GM21528 (cell line): ENCODE measurements at regions not wholly inside any gene's neighbourhood (a gene's known extent, or its start where the extent isn't known, plus 50 kb on each side); places are given as distances from the start of the nearest gene placed in this dataset.

Experiments
- ATAC-seq: cut with Tn5 transposase; IDR thresholded peaks from one replicate; pipeline ENCODE4 v1.9.1; 2021; ENCODE audit warnings: mild to moderate bottlenecking, moderate library complexity; ENCODE audit not compliant: unreplicated experiment, low FRiP score

DNA sequence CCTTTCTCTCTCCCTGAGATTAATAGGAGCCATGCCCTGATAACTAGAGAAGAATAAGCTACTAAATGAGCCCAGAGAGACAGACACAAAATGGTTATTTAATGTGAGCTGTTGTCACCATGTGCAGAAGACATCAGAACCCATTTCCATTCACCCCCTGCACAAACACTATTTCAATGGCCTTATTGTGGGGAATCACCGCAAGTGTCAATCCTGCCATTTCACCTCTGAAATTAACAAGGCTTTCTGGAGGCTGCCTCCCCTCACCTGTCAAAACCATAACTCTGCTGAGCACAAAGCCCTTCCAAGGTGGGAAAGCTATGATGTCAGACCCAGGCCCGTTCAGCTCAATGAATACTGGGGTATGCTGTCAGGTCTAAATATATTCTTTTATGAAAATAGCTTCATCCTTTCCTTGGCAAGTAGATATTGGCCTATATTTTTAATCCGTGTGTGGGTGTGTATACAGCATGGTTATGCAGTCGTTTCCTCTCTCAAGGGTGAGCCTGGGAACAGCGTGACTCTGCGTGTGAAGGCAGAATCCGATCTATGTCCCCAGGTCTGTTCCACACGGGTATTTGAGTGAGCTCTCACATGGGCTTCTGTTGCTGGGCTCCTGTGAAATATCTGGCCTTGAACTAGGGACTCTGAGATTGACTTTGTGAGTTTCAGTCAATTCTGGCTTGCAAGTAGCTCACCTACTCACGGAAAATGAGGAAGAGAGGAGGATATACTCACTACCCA lies 266.3 kb downstream of the FBXW7 start:
- no peak for ATAC-seq

DNA sequence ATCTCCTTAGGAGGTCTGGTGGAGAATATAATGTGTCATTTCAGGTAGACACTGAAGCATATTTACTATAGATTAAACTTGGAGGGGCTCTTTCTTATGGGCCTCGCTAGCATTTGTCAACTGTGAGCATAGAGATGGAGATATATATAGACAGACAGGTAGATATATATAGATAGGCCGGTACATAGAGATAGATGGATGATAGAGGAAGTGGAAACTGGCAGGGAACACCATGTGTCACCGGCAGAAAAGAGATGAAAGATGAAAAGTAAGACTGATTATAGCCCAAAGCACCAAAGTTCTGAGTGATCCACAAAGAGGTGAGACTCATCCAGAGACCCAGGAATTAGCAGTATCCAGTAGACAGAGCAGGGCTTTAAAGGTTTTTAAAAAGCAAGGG lies 268.1 kb downstream of the FBXW7 start:
- ATAC-seq: no peak

DNA sequence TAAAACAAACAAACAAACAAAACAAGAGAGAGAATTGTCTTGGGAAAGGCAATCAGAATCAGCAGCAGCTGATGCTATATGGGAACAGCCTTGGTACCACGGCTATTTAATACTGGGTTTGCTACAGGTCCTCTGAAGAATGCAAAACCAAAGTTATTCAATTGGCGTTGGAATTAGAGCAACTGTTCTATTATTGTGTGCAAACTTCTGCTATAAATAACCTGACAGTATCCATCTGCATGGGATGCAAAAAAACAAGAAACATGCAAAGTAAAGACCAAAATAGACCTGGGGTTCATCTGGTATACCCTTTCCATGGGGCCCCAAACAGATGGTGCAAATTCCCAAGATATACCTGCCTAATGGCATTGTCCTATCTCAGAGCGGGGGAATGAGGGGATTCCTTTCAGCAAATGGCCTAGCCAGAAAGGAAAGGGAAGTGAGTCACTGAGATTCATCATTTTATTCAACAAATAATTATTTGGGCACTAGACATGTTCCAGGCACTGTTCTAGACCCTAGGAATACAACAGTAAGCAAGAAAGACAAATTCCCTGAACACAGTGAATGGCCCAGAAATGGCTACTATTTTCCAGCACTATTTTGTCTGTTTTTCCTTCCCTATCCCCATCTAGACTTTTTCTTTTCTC lies 268.9 kb downstream of the FBXW7 start:
- no peak for ATAC-seq

DNA sequence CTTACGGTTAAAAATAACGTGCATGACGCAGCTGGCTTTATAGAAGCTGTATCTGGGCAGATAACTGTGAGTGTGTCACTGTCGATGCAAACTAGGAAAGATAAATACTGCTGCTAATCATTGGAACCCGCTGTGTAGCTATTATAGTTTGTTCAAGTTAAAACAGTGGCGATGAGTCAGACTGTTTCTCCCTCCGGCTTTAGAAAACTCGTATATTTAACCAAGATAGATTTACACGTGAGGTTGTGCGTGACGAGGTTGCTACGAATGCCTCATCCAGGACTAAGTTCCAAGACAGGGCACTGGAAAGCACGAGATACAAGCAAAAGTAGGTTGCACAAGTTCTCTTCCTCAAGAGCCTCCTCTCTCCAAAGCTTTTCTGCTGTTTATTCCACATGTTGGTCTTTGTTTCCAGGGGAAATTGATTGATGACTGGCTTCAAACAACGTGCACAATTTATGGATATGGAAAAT lies 270.7 kb downstream of the FBXW7 start:
- no peak for ATAC-seq

DNA sequence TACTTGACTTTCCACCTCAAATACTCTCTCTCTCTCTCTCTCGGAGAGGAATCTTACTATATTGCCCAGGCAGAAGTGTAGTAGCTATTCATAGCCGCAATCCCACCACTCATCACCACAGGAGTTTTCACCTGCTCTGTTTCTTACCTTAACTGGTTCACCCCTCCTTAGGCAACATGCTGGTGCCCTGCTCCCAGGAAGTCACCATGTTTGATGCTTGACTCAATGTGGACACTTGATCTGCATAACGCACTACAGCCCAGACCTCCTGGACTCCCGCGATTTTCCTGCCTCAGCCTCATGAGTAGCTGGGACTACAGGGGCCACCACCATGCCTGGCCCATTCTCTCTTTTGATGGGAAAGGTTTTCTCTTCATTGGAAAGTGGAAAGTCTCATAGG lies 271.8 kb downstream of the FBXW7 start:
- no peak for ATAC-seq

DNA sequence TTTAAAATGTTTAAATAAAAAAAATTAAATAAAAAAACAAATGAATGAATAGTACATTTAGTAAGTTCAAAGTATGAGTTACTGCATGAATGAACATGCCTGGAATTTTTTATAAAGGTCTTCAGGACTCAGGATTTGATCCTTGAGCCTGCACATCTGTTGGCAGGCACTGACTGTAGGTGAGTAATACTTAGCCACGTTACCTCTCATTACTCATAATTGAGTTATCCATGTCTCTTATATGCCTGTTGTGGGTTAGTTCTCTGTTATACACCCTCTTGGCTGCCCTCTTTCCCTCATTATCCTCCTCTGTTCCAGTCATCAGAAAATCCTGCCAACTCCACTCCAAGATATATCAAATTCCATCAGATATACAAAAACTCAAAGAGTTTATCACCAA lies 276.0 kb downstream of the FBXW7 start:
- no peak for ATAC-seq

DNA sequence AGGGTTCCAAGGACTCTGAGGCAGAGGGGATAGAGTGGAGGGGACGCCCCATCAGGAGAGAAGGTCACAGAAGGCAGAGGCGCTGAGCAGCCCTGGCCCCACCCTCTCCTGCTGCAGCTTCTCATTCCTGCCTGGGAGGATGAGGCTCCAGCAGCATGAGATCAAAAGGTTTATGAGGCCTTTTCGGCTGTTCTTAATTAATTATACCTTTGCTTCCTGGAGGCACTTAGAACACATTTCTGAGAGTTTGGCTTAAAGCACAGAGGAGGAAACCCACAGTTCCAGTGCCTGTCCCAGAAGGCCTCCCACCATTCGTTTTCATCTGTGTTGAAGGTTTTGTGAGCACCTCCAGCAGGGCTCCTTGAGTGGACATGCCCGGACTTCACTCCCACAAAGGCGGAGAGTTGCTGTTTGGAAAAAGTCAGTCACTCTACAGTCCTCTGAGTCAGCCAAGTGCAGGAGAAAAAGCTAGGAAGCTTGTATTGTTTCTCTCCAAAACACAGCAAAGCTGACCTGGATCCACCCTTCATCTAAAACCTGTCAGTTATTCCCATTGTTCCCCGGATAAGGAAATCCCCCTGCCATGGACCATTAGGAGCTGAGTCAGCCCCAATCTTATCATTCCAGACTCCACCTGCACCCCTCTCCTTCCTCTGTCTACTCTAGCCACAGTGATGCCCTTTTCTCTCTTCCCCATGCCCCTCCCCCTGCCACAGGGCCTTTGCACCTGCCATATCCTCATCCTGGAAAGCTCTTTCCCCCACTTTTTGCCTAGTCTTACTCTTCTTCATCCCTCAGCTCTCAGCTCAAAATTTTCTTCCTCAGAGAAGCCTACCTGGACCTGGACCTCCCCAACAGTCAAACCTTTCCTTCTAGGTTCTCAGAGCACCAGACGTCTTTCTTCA lies 276.8 kb downstream of the FBXW7 start:
- ATAC-seq: no peak

DNA sequence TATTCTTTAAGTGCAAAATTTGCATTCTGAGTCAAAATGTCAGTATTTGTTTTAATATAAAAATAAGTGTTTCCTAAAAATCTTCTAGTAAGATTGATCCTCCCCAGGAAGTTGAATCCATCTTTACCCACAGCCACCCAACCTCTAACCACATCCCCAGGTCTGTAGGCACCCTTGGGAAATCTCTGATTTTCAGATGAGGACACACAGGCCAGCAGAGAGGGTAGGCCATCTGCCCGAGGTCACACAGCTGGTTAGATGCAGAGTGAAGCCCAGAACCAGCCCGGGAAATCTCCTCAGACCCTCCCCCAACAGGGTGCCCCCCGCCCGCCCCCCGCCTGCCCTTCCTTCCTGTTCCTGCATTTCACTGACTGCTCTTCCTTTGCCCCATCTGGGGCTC lies 277.5 kb downstream of the FBXW7 start:
- no peak for ATAC-seq

DNA sequence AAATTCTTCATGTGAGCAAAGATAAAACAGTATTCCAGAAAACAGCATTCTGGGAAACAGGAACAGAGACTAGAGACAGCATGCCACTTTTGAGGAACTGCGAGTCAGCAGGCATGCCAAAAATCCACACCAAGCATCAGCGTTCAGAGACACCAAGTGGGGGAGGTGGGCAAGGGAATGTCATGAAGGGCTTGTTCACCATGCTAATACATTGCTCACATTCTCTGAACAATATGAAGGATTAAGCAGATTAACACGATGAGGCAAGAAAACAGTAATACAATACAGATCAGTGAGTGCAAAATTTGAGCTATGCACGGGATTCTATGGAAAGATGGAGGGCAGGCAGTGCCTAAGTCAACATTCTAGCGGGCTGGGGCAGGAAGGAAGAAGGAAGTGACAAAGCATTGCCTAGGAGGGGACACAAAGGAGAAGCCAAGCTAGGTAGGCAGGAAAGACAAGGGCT lies 278.3 kb downstream of the FBXW7 start:
- no peak for ATAC-seq

DNA sequence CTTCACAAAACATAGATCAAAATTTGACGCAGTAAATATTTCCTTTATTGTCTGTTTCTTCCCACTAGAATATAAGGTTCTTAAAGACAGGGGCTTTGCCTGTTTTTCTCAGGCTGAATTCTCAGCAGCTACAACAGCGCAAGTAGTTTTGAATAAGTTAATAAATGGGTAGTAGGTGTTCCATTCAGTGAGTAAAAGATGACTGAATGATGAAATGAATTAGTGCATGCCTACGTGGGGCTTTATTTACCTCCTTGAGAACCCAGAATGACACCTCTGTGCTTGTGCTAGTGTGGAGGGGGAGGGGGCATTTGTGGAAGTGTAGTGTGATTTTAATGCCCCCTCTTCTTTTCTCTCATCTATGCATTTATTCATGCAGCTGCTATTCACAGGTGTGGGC lies 278.9 kb downstream of the FBXW7 start:
- ATAC-seq: no peak

DNA sequence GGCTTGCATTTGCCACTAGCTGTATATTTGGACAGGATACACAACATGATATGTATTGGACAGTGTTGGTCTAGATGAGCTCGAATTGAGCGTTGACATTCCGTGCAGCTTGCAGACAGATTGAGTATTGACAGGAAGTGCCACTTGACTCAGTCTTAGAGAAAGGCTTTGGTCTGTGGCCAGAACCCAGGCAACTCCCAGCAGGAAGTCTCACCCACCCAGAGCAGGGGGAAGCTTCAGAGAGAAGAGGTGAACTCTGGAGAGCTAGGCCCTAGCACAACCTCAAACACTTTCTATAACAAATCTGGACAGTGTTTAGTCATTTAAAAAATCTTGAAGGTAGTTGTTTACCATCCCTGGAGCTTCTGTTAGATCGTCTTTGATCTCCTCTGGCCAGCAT lies 280.5 kb downstream of the FBXW7 start:
- ATAC-seq: peak; percentile 84

DNA sequence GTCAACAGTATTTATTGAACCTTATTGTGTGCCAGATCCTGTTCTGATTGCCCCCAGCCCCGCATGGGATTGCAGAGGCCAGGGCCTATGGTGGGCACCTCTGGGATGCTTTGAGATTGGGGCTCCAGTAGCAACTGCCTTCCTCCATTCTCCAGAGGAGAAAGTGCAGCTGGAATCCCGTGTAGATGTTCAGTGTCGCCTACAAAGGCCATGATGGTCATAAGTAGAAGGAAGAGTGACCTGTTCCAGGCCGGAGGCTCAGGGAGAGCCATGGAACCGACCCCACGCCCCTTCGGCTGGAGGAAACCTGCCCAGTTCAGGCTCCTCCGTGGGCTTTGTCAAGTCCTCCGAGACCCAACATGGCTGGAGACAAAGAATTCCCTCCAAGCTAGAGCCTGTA lies 287.5 kb downstream of the FBXW7 start:
- ATAC-seq: no peak

DNA sequence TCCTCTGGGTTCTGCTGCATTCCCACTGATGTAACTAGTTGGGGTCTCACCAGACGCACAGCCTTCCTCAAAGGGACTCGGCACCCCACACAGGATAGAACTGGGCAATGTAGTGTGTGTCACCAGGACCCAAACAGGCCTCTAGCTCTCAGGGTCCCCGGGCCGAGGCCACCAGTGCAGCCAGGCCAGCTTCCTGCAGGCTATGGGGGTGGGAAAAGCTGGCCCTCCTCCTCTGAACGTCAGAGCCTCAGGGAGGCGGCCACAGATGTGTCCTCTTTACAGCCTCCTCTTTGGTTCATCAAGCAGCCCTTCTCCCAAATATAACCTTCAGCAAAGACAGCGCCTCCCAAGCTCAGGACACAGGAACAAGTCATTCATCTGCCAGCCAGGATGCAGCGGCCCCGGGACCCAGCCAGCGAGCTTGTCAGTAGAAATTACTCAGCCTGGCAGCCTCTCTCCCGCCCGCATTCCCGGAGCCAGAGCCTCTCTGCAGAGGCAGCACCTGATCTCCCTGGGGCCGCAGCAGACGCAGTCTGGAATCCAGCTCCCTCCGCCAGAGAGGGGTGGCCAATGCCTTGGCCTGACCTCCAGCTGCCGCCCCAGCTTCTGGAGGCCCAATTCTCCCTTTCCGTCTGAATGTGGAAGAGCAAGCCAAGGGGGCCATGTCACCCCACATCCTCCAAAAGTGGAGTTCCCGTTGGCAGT lies 288.5 kb downstream of the FBXW7 start:
- no peak for ATAC-seq

DNA sequence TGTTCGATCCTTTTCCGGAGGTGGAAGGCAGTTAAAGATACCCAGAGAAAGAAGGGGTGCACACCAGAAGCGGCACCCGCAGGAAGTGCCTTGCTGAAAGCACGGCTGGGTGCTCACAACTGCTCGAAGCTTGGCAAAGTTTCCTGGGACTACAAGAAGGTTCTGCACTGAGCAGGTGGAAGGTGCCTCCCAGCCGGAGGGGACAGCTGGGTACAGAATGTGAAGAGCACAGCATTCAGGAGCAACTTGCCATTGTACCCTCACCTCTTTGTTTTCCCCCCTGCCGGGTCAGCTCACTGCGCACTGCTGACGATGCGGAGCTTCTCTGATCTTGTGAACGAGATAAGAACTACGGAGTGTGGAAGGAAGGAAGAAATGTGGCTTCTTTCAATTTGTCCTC lies 289.2 kb downstream of the FBXW7 start:
- ATAC-seq: no peak

DNA sequence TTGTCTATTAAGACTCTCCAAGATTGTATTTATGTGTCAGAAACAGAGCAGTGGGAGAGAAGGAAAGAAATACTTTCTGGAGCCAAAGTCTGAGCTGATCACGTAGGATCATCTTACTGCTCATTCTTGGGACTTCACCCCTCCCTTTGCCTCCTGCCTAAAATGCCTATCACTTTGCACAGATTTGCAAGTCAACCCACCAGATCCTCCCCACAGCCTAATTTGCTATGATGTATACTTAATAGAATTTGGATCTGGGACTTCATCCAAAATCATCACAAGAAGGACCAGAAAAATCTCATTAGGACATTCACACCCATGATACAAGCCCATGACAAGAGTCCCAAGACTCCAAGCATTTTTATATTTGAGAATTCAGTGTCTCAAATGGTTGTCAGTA lies 290.2 kb downstream of the FBXW7 start:
- no peak for ATAC-seq

DNA sequence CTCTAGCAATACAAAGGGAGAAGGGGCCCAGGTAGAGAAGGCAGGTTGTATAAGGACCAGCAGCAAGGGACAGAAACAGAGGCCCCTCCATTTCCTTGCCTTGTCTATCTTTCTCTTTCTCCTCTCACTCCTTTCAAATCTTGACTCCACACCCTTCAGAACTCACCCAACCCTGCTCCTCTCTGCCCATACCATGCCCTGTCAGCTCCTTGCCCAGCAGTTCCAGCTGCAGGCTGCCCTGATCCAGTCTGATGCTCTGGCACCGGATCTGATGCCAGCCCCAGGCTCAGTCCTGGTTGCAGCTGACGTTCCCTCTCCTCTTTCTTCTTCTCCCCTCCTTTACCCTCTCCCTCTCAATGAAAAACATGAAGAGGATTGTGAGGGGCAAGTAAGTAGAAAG lies 291.2 kb downstream of the FBXW7 start:
- no peak for ATAC-seq

DNA sequence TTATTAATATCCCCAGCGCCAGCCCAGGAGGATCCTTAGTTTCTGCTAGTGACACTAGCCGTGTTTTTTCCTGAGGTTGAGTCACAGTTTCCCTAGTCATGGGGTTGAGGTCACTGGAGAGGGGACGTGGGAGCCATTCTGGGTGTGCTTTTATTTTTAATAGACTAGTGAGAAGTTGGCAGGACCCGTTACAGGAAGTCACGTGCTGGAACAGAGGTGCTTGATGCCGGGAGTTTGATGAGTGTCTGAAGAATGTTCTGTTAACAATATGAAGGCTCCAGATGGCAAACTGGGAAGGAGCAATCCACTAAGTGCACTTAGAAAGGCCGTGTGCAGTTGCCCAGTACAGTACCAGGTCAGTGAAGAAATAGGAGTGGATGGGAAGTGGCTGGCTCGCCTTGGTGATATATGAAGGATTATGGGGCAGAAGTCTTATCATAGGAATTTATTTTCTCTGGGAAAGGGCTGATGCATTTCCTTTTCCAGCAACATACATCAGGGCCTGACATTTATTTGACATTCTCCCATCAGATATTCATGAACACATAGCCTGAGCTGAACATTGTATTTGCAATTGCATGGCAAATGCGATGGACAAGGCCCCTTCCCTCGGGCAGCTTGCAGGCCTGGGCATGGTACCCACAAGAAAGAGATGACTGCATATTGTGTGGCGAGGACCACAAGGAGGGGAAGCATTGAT lies 291.8 kb downstream of the FBXW7 start:
- ATAC-seq: no peak

DNA sequence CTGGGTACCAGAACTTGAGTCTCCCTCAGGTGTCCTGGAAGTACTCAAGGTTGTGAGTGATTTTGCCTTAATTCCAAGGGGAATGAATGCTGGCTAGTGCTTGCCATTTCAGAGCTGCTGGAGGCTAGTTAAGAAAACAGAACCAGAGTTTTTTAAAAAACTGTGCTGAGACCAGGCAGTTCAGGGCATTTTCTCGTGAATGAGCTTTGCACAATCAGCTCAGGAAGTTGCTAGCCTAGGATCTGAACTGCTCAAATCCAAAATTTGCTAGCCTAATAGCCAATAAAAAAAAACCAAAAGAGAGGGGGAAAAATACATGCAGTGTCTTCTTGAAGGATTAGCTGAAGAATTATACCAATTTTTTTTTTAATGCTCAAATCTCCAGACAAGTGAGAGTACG lies 292.7 kb downstream of the FBXW7 start:
- ATAC-seq: no peak

DNA sequence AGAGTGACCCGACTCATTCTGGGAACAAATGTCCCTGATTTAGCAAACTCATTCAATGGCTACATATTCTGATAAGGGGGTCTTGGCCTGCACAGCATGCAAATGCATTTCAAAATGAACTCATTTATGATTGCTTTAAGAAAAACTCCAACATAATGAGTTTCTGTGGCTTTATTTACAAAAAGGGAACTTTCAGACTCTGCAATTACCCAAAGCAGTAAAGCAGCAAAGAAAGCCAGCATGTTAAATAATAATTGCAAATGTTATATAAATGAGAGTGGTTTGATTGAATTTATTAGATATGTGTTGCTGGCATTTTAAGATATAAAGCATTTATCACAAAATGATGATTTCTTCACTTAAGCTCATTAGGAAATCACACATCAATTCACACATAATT lies 295.7 kb downstream of the FBXW7 start:
- ATAC-seq: no peak

DNA sequence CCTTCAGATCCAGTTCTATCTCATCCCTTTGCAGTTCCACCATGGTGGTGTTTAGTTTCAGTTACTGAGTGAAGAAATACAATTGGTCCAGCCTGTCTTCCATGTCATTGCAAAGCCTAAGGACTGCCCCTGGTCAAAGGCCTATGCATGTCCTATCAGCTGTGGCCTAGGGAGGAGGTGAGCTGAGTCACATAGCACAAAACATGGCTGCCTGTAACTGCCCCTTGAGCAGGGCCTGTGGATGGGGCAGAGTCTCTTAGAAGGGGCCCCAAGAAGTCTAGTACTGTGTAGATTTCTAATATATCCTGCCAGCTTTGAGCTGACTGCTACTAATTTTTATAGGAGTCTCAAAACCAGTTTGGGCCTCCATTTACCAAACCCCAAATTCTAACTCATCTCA lies 296.7 kb downstream of the FBXW7 start:
- ATAC-seq: no peak
